Osteocyte (in vitro differentiated cells): ENCODE measurements at regions not wholly inside any gene's neighbourhood (a gene's known extent, or its start where the extent isn't known, plus 50 kb on each side); places are given as distances from the start of the nearest gene placed in this dataset.
"Not testable (repeated sequence)": the region's sequence is repeated elsewhere in the genome, so short reads cannot be mapped to it uniquely, and the experiment has no call there.

Experiments
- DNase-seq: peaks from one replicate; pipeline ENCODE4 v3.0.0; 2021; ENCODE audit warnings: mixed read lengths; ENCODE audit not compliant: unreplicated experiment; ENCODE audit errors: extremely low spot score
- H3K27ac Mint-ChIP-seq: one replicate; pipeline ENCODE4 v1.8.0; 2021; ENCODE audit warnings: mild to moderate bottlenecking, mixed read lengths; ENCODE audit not compliant: unreplicated experiment
- H3K27me3 Mint-ChIP-seq: one replicate; pipeline ENCODE4 v1.8.0; 2021; ENCODE audit warnings: mixed read lengths; ENCODE audit not compliant: unreplicated experiment
- H3K36me3 Mint-ChIP-seq: one replicate; pipeline ENCODE4 v1.8.0; 2021; ENCODE audit warnings: mixed read lengths; ENCODE audit not compliant: unreplicated experiment
- H3K4me1 Mint-ChIP-seq: one replicate; pipeline ENCODE4 v1.8.0; 2021; ENCODE audit warnings: mixed read lengths; ENCODE audit not compliant: unreplicated experiment
- H3K4me3 Mint-ChIP-seq: one replicate; pipeline ENCODE4 v1.8.0; 2021; ENCODE audit warnings: mild to moderate bottlenecking, moderate library complexity, mixed read lengths; ENCODE audit not compliant: unreplicated experiment
- H3K9me3 Mint-ChIP-seq: one replicate; pipeline ENCODE4 v1.8.0; 2021; ENCODE audit warnings: mixed read lengths; ENCODE audit not compliant: unreplicated experiment
- TF ChIP-seq, protein P1 (sequence below): fragments of 200-600 bp; sonication (generic); IDR thresholded peaks from 2 replicates; pipeline ENCODE4 v1.5.0; 2021; ENCODE audit warnings: antibody characterized with exemption, mild to moderate bottlenecking, moderate library complexity

DNA sequence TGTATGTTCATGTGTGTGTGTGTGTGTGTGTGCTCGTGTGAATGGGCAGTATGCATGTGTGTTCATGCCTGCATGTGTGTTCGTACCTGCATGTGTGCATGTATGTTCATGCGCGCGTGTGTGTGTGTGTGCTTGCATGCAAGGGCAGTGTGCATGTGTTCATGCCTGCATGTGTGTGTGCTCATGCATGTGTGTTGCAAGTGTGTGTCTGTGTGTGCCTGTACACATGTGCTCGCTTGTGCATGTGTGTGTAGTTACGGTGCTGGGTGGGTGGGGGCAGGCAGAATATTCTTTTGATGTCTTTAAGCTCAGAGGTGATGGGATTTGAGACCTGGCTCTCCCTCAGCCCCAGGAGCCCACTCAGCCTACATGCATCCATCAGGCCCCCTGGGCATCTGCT is 822.1 kb downstream of the BRD1 start:
- H3K4me3 Mint-ChIP-seq: no peak overlapping the region
- no peaks in the 10 kb centered on the region for H3K36me3 Mint-ChIP-seq
- peaks cover 16% of the 10 kb centered on the region for H3K9me3 Mint-ChIP-seq
- no peaks in the 10 kb centered on the region for H3K27me3 Mint-ChIP-seq
- H3K27ac Mint-ChIP-seq: no peak overlapping the region
- H3K4me1 Mint-ChIP-seq: no peaks in the 10 kb centered on the region
- TF ChIP-seq, protein P1, sequence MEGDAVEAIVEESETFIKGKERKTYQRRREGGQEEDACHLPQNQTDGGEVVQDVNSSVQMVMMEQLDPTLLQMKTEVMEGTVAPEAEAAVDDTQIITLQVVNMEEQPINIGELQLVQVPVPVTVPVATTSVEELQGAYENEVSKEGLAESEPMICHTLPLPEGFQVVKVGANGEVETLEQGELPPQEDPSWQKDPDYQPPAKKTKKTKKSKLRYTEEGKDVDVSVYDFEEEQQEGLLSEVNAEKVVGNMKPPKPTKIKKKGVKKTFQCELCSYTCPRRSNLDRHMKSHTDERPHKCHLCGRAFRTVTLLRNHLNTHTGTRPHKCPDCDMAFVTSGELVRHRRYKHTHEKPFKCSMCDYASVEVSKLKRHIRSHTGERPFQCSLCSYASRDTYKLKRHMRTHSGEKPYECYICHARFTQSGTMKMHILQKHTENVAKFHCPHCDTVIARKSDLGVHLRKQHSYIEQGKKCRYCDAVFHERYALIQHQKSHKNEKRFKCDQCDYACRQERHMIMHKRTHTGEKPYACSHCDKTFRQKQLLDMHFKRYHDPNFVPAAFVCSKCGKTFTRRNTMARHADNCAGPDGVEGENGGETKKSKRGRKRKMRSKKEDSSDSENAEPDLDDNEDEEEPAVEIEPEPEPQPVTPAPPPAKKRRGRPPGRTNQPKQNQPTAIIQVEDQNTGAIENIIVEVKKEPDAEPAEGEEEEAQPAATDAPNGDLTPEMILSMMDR: no peak
- DNase-seq: peak; percentile 53

DNA sequence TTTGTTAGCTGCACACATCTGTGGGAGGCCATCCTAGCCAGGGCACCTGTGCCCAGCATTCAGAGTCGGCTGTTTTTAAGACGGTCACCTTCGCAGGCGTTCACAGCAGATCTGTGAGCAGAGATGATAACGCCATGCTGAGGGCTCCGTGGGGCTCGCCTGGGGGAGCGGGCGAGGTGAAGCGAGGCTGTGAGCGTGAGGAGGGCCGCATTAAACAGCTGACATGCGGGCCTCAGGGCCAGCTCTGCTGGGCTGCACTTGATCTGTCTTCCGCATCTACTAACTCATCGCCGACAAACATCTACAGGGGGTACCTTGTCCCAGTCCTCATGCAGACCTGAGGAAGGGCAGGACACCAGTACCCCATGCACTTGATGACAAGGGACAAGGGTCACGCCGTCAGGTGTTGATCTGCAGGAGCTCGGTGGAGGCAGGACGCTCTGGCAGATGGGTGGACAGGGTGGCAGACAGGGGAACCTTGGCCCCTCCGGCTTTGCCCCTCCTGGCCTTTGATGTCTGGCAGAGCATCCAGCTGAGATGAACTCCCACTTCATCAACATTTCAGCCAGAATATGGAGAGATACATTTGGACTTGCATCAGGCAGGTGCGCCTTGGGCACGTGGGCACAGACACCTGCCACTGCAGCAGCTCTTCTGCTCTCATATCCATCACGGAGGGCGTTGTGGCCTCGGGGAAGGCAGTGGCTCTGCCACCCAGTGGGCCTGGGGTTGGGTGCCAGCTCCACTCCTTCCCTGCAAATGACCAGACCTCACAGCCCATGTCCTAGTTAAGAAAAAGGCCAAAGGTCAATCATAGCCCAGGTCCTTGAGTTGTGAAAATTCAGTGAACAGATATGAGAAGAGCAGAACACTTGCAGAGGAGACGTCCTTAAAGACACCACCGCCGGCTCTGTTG is 822.9 kb downstream of the BRD1 start:
- H3K36me3 Mint-ChIP-seq: no peaks in the 10 kb centered on the region
- H3K9me3 Mint-ChIP-seq: peaks cover 21% of the 10 kb centered on the region
- H3K4me3 Mint-ChIP-seq: no peak overlapping the region
- DNase-seq: peak; percentile 76
- H3K27ac Mint-ChIP-seq: no peak overlapping the region
- H3K4me1 Mint-ChIP-seq: no peaks in the 10 kb centered on the region
- H3K27me3 Mint-ChIP-seq: no peaks in the 10 kb centered on the region
- TF ChIP-seq, protein P1: no peak

DNA sequence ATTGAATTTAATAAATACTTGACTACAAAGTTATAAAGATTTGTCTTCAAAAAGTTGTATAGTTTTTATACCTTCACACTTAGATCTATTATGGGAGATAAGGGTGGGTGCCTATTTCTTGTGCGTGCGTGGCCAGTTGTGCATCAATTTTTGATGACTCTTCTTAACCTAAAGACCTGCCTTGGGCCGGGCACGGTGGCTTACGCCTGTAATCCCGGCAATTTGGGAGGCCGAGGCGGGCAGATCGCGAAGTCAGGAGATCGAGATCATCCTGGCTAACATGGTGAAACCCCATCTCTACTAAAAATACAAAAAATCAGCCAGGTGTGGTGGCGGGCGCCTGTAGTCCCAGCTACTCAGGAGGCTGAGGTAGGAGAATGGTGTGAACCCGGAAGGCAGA is 830.1 kb downstream of the BRD1 start:
- DNase-seq, H3K27ac Mint-ChIP-seq, H3K4me3 Mint-ChIP-seq, H3K4me1 Mint-ChIP-seq, H3K36me3 Mint-ChIP-seq, H3K27me3 Mint-ChIP-seq: not testable (repeated sequence)
- H3K9me3 Mint-ChIP-seq: peaks cover 16% of the 10 kb centered on the region

DNA sequence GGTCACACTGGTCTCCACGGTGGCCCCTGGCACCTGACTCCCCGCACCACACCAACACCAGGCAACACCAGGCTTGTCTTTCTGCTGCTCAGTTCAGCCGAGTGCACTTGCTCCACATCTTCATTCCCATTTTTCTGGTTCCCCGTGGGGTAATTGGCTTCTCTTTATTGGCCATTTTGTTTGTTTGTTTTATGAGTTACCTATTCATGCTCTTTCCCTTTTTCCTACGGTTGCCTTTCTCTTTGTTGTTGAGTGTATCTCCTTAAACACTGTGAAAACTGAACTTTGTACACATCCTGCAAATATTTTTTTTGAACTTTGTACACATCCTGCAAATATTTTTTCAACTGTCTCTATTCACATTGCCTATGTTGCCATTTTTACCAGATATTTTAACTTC is 834.0 kb downstream of the BRD1 start:
- TF ChIP-seq, protein P1: no peak
- H3K9me3 Mint-ChIP-seq: peaks cover 8% of the 10 kb centered on the region
- no peak overlapping the region for H3K4me3 Mint-ChIP-seq
- no peaks in the 10 kb centered on the region for H3K4me1 Mint-ChIP-seq
- no peaks in the 10 kb centered on the region for H3K36me3 Mint-ChIP-seq
- H3K27ac Mint-ChIP-seq: no peak overlapping the region
- DNase-seq: peak; percentile 73
- peaks cover 10% of the 10 kb centered on the region for H3K27me3 Mint-ChIP-seq

DNA sequence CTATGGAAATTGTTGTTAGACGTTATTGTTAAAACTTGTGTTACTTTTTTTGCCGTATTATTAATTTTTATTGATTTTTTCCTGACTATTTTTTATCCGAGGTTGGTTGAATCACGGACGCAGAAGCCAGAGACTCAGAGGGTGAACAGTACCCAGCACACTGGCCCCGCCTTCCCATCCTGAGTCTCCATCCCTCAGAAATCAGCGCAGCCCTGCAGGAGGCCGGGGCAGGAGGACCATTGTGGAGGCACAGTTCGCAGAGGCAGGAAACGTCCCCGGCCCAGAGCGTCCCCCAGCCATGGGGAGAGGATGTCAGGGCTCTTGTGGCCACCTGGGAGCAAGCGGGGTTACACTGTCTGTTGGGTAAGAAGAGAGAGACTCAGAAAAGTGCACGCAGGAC is 843.0 kb downstream of the BRD1 start:
- TF ChIP-seq, protein P1: no peak
- no peaks in the 10 kb centered on the region for H3K4me1 Mint-ChIP-seq
- no peak overlapping the region for H3K27ac Mint-ChIP-seq

More for the DNA sequence above, 843.0 kb downstream of the BRD1 start:
- Mint-ChIP-seq H3K27me3 (peaks cover 5% of the 10 kb centered on the region), H3K36me3 (no peaks in the 10 kb centered on the region), H3K4me3 (no peak overlapping the region), H3K9me3 (no peaks in the 10 kb centered on the region)
- peak; percentile 69 for DNase-seq
